DOHH2 (cell line): ENCODE measurements at regions not wholly inside any gene's neighbourhood (a gene's known extent, or its start where the extent isn't known, plus 50 kb on each side); places are given as distances from the start of the nearest gene placed in this dataset.

ENCODE experiments used
- H3F3A ChIP-seq: fragments of 200-600 bp; sonication (generic), shearing (Covaris generic); 2 replicates; pipeline ENCODE4 v1.6.0; 2016; ENCODE audit warnings: antibody characterized with exemption, mild to moderate bottlenecking; ENCODE audit not compliant: control insufficient read depth, insufficient read depth
- H3K27ac ChIP-seq: fragments of 200-600 bp; sonication (generic); 2 replicates; pipeline ENCODE4 v1.5.1; 2014; ENCODE audit warnings: low read depth, mild to moderate bottlenecking, low read length, moderate library complexity
- H3K27me3 ChIP-seq: fragments of 200-600 bp; sonication (generic); 2 replicates; pipeline ENCODE4 v1.6.1; 2014; ENCODE audit warnings: mild to moderate bottlenecking, low read length, mixed read lengths; ENCODE audit not compliant: control insufficient read depth
- H3K36me3 ChIP-seq: fragments of 200-600 bp; sonication (generic); 2 replicates; pipeline ENCODE4 v1.6.1; 2014; ENCODE audit warnings: mild to moderate bottlenecking, low read length, moderate library complexity, mixed read lengths; ENCODE audit not compliant: control insufficient read depth
- H3K4me1 ChIP-seq: fragments of 200-600 bp; sonication (generic); 2 replicates; pipeline ENCODE4 v1.6.1; 2014; ENCODE audit warnings: mild to moderate bottlenecking, low read length, mixed read lengths; ENCODE audit not compliant: control insufficient read depth
- H3K4me2 ChIP-seq: fragments of 200-600 bp; sonication (generic); 2 replicates; pipeline ENCODE4 v1.6.0; 2014; ENCODE audit warnings: mild to moderate bottlenecking, low read length, moderate library complexity
- H3K4me3 ChIP-seq: fragments of 200-600 bp; sonication (generic); 2 replicates; pipeline ENCODE4 v1.5.1; 2014; ENCODE audit warnings: mild to moderate bottlenecking, low read length, mixed read lengths
- H3K79me2 ChIP-seq: fragments of 200-600 bp; sonication (generic); 2 replicates; pipeline ENCODE4 v1.6.1; 2014; ENCODE audit warnings: mild to moderate bottlenecking, low read length, mixed read lengths; ENCODE audit not compliant: control insufficient read depth
- H3K9me2 ChIP-seq: fragments of 200-600 bp; sonication (generic); replicated peaks from 2 replicates; pipeline ENCODE4 v1.6.1; 2014; ENCODE audit warnings: mild to moderate bottlenecking, low read length, mixed read lengths; ENCODE audit not compliant: control insufficient read depth
- H3K9me3 ChIP-seq: fragments of 200-600 bp; sonication (generic); 2 replicates; pipeline ENCODE4 v1.6.1; 2014; ENCODE audit warnings: antibody characterized with exemption, low read length, mixed read lengths; ENCODE audit not compliant: control insufficient read depth, insufficient read depth
- H4K20me1 ChIP-seq: fragments of 200-600 bp; sonication (generic); 2 replicates; pipeline ENCODE4 v1.6.0; 2014; ENCODE audit warnings: low read depth, mild to moderate bottlenecking, antibody characterized with exemption, low read length, moderate library complexity; ENCODE audit not compliant: control insufficient read depth, insufficient read depth
- CTCF ChIP-seq: fragments of 200-600 bp; sonication (generic); IDR thresholded peaks from one replicate; pipeline ENCODE4 v1.5.1; 2014; ENCODE audit warnings: antibody characterized with exemption, mild to moderate bottlenecking, low read depth, low read length; ENCODE audit not compliant: poor library complexity, severe bottlenecking
- EZH2phosphoT487 ChIP-seq: fragments of 200-600 bp; sonication (generic); IDR thresholded peaks from 2 replicates; pipeline ENCODE4 v1.6.1; 2017; ENCODE audit warnings: borderline replicate concordance, mild to moderate bottlenecking, antibody characterized with exemption, low read length, moderate library complexity, mixed read lengths

DNA sequence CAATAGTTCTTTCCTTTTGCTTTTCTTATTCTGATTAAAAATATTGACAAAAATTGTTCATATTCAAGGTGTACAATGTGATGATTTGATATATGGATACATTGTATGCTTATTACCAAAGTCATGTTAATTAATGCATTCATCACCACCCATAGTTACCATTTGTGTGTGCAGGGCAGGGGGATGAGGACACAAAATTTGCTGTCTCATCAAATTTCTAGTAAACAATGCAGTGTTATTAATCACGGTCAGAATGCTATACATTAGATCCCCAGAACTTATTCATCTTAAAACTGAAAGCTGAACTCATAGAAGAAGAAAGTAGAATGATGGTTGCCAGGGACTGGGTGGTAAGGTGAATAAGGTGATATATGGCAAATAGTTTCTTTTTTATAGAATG is 303.7 kb upstream of the SLC24A2 start:
- H3K9me2 ChIP-seq: no peaks in the 10 kb centered on the region
- H3K9me3 ChIP-seq: no peaks in the 10 kb centered on the region
- H3K79me2 ChIP-seq: no peaks in the 10 kb centered on the region
- H3K4me2 ChIP-seq: no peak overlapping the region
- TF ChIP-seq CTCF: no peak
- no peak for TF ChIP-seq EZH2phosphoT487
- no peak overlapping the region for H3K4me3 ChIP-seq
- no peaks in the 10 kb centered on the region for H3K27me3 ChIP-seq
- H3F3A ChIP-seq: no peaks in the 10 kb centered on the region
- no peaks in the 10 kb centered on the region for H3K4me1 ChIP-seq
- H3K27ac ChIP-seq: no peak overlapping the region
- H4K20me1 ChIP-seq: no peaks in the 10 kb centered on the region
- no peaks in the 10 kb centered on the region for H3K36me3 ChIP-seq

DNA sequence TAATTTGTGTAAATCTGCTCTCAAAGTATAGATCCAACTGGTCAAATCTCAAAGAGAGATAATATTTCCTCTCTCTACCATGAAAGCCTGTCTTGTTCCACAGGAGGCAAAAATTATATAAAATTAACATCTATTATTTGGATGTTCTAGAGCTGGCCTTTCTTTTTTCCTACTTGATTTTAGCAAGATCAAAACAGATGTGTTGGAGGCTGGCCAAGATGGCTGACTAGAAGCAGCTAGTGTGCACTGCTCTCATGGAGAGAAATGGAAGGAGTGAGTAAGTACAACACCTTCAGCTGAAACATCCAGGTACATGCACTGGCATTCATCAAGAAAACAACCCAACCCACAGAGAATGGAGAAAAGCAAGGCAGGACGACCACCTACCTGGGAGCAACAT is 298.6 kb upstream of the SLC24A2 start:
- H3K27me3 ChIP-seq: no peaks in the 10 kb centered on the region
- H3K27ac ChIP-seq: no peak overlapping the region
- no peak overlapping the region for H3K4me2 ChIP-seq
- no peak overlapping the region for H3K4me3 ChIP-seq
- H3F3A ChIP-seq: no peaks in the 10 kb centered on the region
- H4K20me1 ChIP-seq: no peaks in the 10 kb centered on the region
- TF ChIP-seq EZH2phosphoT487: no peak
- no peak for TF ChIP-seq CTCF
- no peaks in the 10 kb centered on the region for H3K36me3 ChIP-seq
- no peaks in the 10 kb centered on the region for H3K4me1 ChIP-seq
- no peaks in the 10 kb centered on the region for H3K79me2 ChIP-seq
- no peaks in the 10 kb centered on the region for H3K9me2 ChIP-seq
- no peaks in the 10 kb centered on the region for H3K9me3 ChIP-seq

GRCh38 chr9:20085842-20086241 is 297.0 kb upstream of the SLC24A2 start:
- no peaks in the 10 kb centered on the region for H4K20me1 ChIP-seq
- no peaks in the 10 kb centered on the region for H3K36me3 ChIP-seq
- no peaks in the 10 kb centered on the region for H3K4me1 ChIP-seq
- no peaks in the 10 kb centered on the region for H3K79me2 ChIP-seq
- no peak overlapping the region for H3K4me2 ChIP-seq
- H3K27ac ChIP-seq: no peak overlapping the region
- H3F3A ChIP-seq: no peaks in the 10 kb centered on the region
- no peaks in the 10 kb centered on the region for H3K9me3 ChIP-seq
- no peak overlapping the region for H3K4me3 ChIP-seq
- TF ChIP-seq CTCF (no peak), EZH2phosphoT487 (no peak)
- no peaks in the 10 kb centered on the region for H3K9me2 ChIP-seq
- no peaks in the 10 kb centered on the region for H3K27me3 ChIP-seq

GRCh38 chr9:20084125-20084524 is 295.3 kb upstream of the SLC24A2 start:
- Histone ChIP-seq H3K9me2 (no peaks in the 10 kb centered on the region), H3K36me3 (no peaks in the 10 kb centered on the region), H3K9me3 (no peaks in the 10 kb centered on the region), H3K4me1 (no peaks in the 10 kb centered on the region), H3K4me3 (no peak overlapping the region), H3K79me2 (no peaks in the 10 kb centered on the region), H3F3A (no peaks in the 10 kb centered on the region), H3K27ac (no peak overlapping the region), H4K20me1 (no peaks in the 10 kb centered on the region), H3K27me3 (no peaks in the 10 kb centered on the region), H3K4me2 (no peak overlapping the region)
- TF ChIP-seq CTCF (no peak), EZH2phosphoT487 (no peak)
